ENCODE measurements at regions not wholly inside any gene's neighbourhood (a gene's known extent, or its start where the extent isn't known, plus 50 kb on each side); places are given as distances from the start of the nearest gene placed in this dataset.
"Not testable (repeated sequence)": the region's sequence is repeated elsewhere in the genome, so short reads cannot be mapped to it uniquely, and the experiment has no call there.

GRCh38 chr1:173377266-173377665 lies 99.9 kb upstream of the PRDX6 start:
- no peak overlapping the region for H3K4me3 ChIP-seq (ENCODE audit: low read depth, low read length)
- no peak for DNase-seq (ENCODE audit: low read depth)
- FAIRE-seq: no peak
- no peak for TF ChIP-seq CTCF (IDR thresholded peaks at IDR 0.05; ENCODE audit: insufficient read depth, low read length, severe bottlenecking)
- H3K27me3 ChIP-seq (ENCODE audit: control insufficient read depth, insufficient read depth, low read length): no peaks in the 10 kb centered on the region
- H3K36me3 ChIP-seq (ENCODE audit: control insufficient read depth, insufficient read depth, low read length): no peaks in the 10 kb centered on the region

- FAIRE-seq (no peak), DNase-seq (ENCODE audit: low read depth) (no peak)
- TF ChIP-seq CTCF (IDR thresholded peaks at IDR 0.05; ENCODE audit: insufficient read depth, low read length, severe bottlenecking): no peak
- no peaks in the 10 kb centered on the region for H3K27me3 ChIP-seq (ENCODE audit: control insufficient read depth, insufficient read depth, low read length)
- no peak overlapping the region for H3K4me3 ChIP-seq (ENCODE audit: low read depth, low read length)
- no peaks in the 10 kb centered on the region for H3K36me3 ChIP-seq (ENCODE audit: control insufficient read depth, insufficient read depth, low read length)
Measured at GRCh38 chr1:173383351-173383750, 93.8 kb upstream of the PRDX6 start.

- no peak for TF ChIP-seq CTCF (IDR thresholded peaks at IDR 0.05; ENCODE audit: insufficient read depth, low read length, severe bottlenecking)
- Histone ChIP-seq H3K4me3 (ENCODE audit: low read depth, low read length) (no peak overlapping the region), H3K36me3 (ENCODE audit: control insufficient read depth, insufficient read depth, low read length) (no peaks in the 10 kb centered on the region), H3K27me3 (ENCODE audit: control insufficient read depth, insufficient read depth, low read length) (no peaks in the 10 kb centered on the region)
- DNase-seq (ENCODE audit: low read depth) (no peak), FAIRE-seq (no peak)
Measured at GRCh38 chr1:173388352-173388751, 88.8 kb upstream of the PRDX6 start.

GRCh38 chr1:173392895-173393658 lies 84.1 kb upstream of the PRDX6 start:
- DNase-seq (ENCODE audit: low read depth) (peak; percentile 71), FAIRE-seq (peak; percentile 81)
- H3K36me3 ChIP-seq (ENCODE audit: control insufficient read depth, insufficient read depth, low read length): no peaks in the 10 kb centered on the region
- no peak for TF ChIP-seq CTCF (IDR thresholded peaks at IDR 0.05; ENCODE audit: insufficient read depth, low read length, severe bottlenecking)
- H3K4me3 ChIP-seq (ENCODE audit: low read depth, low read length): no peak overlapping the region
- no peaks in the 10 kb centered on the region for H3K27me3 ChIP-seq (ENCODE audit: control insufficient read depth, insufficient read depth, low read length)

GRCh38 chr1:173393659-173394000 lies 83.5 kb upstream of the PRDX6 start:
- Histone ChIP-seq H3K4me3 (ENCODE audit: low read depth, low read length) (no peak overlapping the region), H3K36me3 (ENCODE audit: control insufficient read depth, insufficient read depth, low read length) (no peaks in the 10 kb centered on the region), H3K27me3 (ENCODE audit: control insufficient read depth, insufficient read depth, low read length) (no peaks in the 10 kb centered on the region)
- FAIRE-seq (no peak), DNase-seq (ENCODE audit: low read depth) (no peak)
- no peak for TF ChIP-seq CTCF (IDR thresholded peaks at IDR 0.05; ENCODE audit: insufficient read depth, low read length, severe bottlenecking)

- not testable (repeated sequence) for DNase-seq (ENCODE audit: low read depth); H3K36me3 ChIP-seq (ENCODE audit: control insufficient read depth, insufficient read depth, low read length); H3K27me3 ChIP-seq (ENCODE audit: control insufficient read depth, insufficient read depth, low read length); H3K4me3 ChIP-seq (ENCODE audit: low read depth, low read length); FAIRE-seq
Measured at GRCh38 chr1:173394813-173395212, 82.3 kb upstream of the PRDX6 start.

All from bronchial epithelial cell (primary cell).